GM23338 (cell line): ENCODE measurements at regions not wholly inside any gene's neighbourhood (a gene's known extent, or its start where the extent isn't known, plus 50 kb on each side); places are given as distances from the start of the nearest gene placed in this dataset.

ENCODE experiments used
- ATAC-seq: fragments of 200-7000 bp; cut with Tn5 transposase; 3 replicates; pipeline ENCODE4 v1.9.1; 2020
- DNase-seq: peaks from one replicate; pipeline ENCODE4 v3.0.0-alpha.2; 2015; ENCODE audit warnings: low spot score
- H2AFZ ChIP-seq: fragments of 200-600 bp; sonication (generic); 2 replicates; pipeline ENCODE4 v1.8.0; 2016; ENCODE audit warnings: antibody characterized with exemption, mild to moderate bottlenecking, moderate library complexity
- H3F3A ChIP-seq: fragments of 200-600 bp; sonication (generic); replicated peaks from 2 replicates; pipeline ENCODE4 v1.8.0; 2017; ENCODE audit warnings: antibody characterized with exemption, mixed run types, low read depth
- H3K27ac ChIP-seq: fragments of 200-600 bp; sonication (generic); 2 replicates; pipeline ENCODE4 v1.6.1; 2016; ENCODE audit warnings: low read depth
- H3K27me3 ChIP-seq: fragments of 200-600 bp; sonication (generic); 2 replicates; pipeline ENCODE4 v1.8.0; 2016; ENCODE audit warnings: mild to moderate bottlenecking, mixed run types, moderate library complexity; ENCODE audit not compliant: insufficient read depth
- H3K36me3 ChIP-seq: fragments of 200-600 bp; sonication (generic); 2 replicates; pipeline ENCODE4 v1.8.0; 2016; ENCODE audit warnings: mild to moderate bottlenecking; ENCODE audit not compliant: insufficient read depth
- H3K4me1 ChIP-seq: fragments of 200-600 bp; sonication (generic); 2 replicates; pipeline ENCODE4 v1.8.0; 2016; ENCODE audit warnings: mild to moderate bottlenecking, moderate library complexity; ENCODE audit not compliant: insufficient read depth
- H3K4me2 ChIP-seq: fragments of 200-600 bp; sonication (generic); 2 replicates; pipeline ENCODE4 v1.7.1; 2017; ENCODE audit warnings: mixed run types
- H3K4me3 ChIP-seq: fragments of 200-600 bp; sonication (generic); 2 replicates; pipeline ENCODE4 v1.6.1; 2016; ENCODE audit warnings: mixed run types
- H3K79me2 ChIP-seq: fragments of 200-600 bp; sonication (generic); replicated peaks from 2 replicates; pipeline ENCODE4 v1.8.0; 2017; ENCODE audit warnings: mild to moderate bottlenecking; ENCODE audit not compliant: insufficient read depth
- H3K9me2 ChIP-seq: fragments of 200-600 bp; sonication (generic); 2 replicates; pipeline ENCODE4 v1.8.0; 2017; ENCODE audit not compliant: insufficient read depth
- H4K20me1 ChIP-seq: fragments of 200-600 bp; sonication (generic); replicated peaks from 2 replicates; pipeline ENCODE4 v1.8.0; 2017; ENCODE audit warnings: mild to moderate bottlenecking; ENCODE audit not compliant: insufficient read depth
- H3K27ac Mint-ChIP-seq: 2 replicates; pipeline ENCODE4 v1.8.0; 2020; ENCODE audit warnings: inconsistent platforms, mild to moderate bottlenecking, moderate library complexity, mixed read lengths
- H3K27me3 Mint-ChIP-seq: 3 replicates; pipeline ENCODE4 v1.8.0; 2022; ENCODE audit warnings: low read depth, mild to moderate bottlenecking, moderate library complexity, mixed read lengths, inconsistent platforms; ENCODE audit not compliant: insufficient read depth, poor library complexity
- H3K36me3 Mint-ChIP-seq: 3 replicates; pipeline ENCODE4 v1.8.0; 2021; ENCODE audit warnings: low read depth, mild to moderate bottlenecking, inconsistent platforms, moderate library complexity, mixed read lengths
- H3K4me1 Mint-ChIP-seq: 3 replicates; pipeline ENCODE4 v1.8.0; 2020; ENCODE audit warnings: mild to moderate bottlenecking, inconsistent platforms, mixed read lengths
- H3K4me3 Mint-ChIP-seq: 3 replicates; pipeline ENCODE4 v1.8.0; 2021; ENCODE audit warnings: moderate library complexity, mild to moderate bottlenecking, inconsistent platforms, mixed read lengths
- H3K9me3 Mint-ChIP-seq: 3 replicates; pipeline ENCODE4 v1.8.0; 2020; ENCODE audit warnings: moderate library complexity, mild to moderate bottlenecking, inconsistent platforms, mixed read lengths
- CREB1 ChIP-seq: fragments of 250-450 bp; sonication (Bioruptor Pico); IDR thresholded peaks from 2 replicates; pipeline ENCODE4 v1.5.0; 2020; ENCODE audit warnings: low read depth, mild to moderate bottlenecking, moderate library complexity
- CTCF ChIP-seq, 2 experiments: fragments of 200-600 bp in 1 of 2; sonication (generic) in 1 of 2; conservative IDR thresholded peaks; 2 replicates each; pipeline versions ENCODE4 v1.5.1 to v1.6.1; 2016 to 2017; ENCODE audit warnings: antibody characterized with exemption in 2 of 2, low read depth in 2 of 2, mild to moderate bottlenecking in 2 of 2, moderate library complexity in 1 of 2
- ETS1 ChIP-seq: IDR thresholded peaks from 2 replicates; pipeline ENCODE4 v1.6.1; 2016; ENCODE audit warnings: antibody characterized with exemption
- EZH2 ChIP-seq: fragments of 200-600 bp; sonication (generic); IDR thresholded peaks from one replicate; pipeline ENCODE4 v1.8.0; 2017; ENCODE audit warnings: antibody characterized with exemption, mild to moderate bottlenecking, low read depth; ENCODE audit not compliant: unreplicated experiment
- EZH2phosphoT487 ChIP-seq: fragments of 200-600 bp; sonication (generic); IDR thresholded peaks from one replicate; pipeline ENCODE4 v1.8.1; 2018; ENCODE audit warnings: antibody characterized with exemption; ENCODE audit not compliant: unreplicated experiment
- JUNB ChIP-seq: IDR thresholded peaks from one replicate; pipeline ENCODE4 v1.6.1; 2016; ENCODE audit warnings: antibody characterized with exemption; ENCODE audit not compliant: unreplicated experiment
- NANOG ChIP-seq: IDR thresholded peaks from 2 replicates; pipeline ENCODE4 v1.6.1; 2016; ENCODE audit warnings: antibody characterized with exemption, borderline replicate concordance
- POLR2AphosphoS5 ChIP-seq: IDR thresholded peaks from 2 replicates; pipeline ENCODE4 v1.6.1; 2016; ENCODE audit warnings: antibody characterized with exemption, low read depth
- REST ChIP-seq: IDR thresholded peaks from one replicate; pipeline ENCODE4 v1.6.1; 2018; ENCODE audit warnings: antibody characterized with exemption; ENCODE audit not compliant: unreplicated experiment
- STAT1 ChIP-seq: IDR thresholded peaks from one replicate; pipeline ENCODE4 v1.6.1; 2016; ENCODE audit warnings: antibody characterized with exemption; ENCODE audit not compliant: unreplicated experiment
- ZNF114 ChIP-seq: fragments of 250-450 bp; sonication (Bioruptor Pico); IDR thresholded peaks from 2 replicates; pipeline ENCODE4 v1.5.0; 2020; ENCODE audit warnings: mild to moderate bottlenecking, moderate library complexity
- ZNF331 ChIP-seq: fragments of 250-450 bp; sonication (Bioruptor Pico); IDR thresholded peaks from 2 replicates; pipeline ENCODE4 v1.5.0; 2020; ENCODE audit warnings: low read depth, mild to moderate bottlenecking, moderate library complexity
- TF ChIP-seq, protein P1 (sequence below): fragments of 250-450 bp; sonication (Bioruptor Pico); IDR thresholded peaks from 2 replicates; pipeline ENCODE4 v1.5.0; 2020; ENCODE audit warnings: mild to moderate bottlenecking, moderate library complexity

DNA sequence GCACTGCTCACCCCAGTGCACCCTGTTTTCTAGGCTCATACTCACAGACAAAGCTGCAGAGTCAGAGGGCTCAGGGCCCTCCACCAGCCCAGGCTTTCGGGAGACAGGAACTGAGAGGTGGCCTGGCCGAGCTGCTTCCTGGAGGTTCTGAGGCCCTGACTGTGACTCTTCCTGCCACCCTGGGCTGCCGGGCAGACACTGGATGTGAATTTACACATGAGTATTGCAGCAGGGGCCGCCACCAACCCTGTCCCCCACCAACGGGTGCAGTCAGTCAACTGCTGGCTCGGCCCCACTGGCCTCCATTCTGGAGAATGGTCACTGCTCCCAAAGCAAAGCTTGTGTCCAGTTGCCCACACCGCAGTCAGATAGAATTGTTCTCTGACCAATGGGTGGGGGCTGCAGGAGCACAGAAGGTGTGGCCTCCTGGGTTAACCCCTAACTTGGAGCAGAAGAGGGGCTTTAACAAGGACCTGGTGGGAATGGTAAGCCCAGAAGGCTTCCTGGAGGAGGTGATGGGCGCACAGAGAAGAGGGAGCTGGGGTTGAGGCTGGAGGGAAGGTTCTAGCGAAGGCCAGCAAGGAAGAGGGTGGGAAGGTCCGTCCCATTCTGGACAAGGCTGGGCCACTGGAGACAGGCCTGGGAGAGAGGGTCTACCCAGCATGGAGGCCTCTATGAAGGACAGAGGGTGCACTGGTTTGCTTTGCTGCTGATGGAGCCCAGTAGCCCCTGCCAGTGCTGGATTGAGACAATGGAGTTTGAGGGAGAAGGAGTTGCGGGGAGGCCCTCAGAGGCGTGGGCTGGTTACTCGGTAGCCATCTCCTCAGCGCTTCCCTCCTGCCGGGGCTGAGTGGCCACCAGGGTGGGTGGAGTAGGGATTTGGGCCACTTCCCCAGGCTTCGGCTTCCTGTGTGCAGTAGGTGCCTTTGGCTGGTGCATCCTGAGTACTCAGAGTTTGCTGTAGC, 135.3 kb downstream of the CPZ start:
- H3K9me3 Mint-ChIP-seq, result peaks cover 13% of the 10 kb centered on the region; the same call in 2 of the 3 replicates
- no peak for ATAC-seq
- peaks cover 7% of the 10 kb centered on the region for H3K27me3 Mint-ChIP-seq
- Histone ChIP-seq H3K27ac (no peak overlapping the region), H3K36me3 (no peaks in the 10 kb centered on the region), H3K27me3 (no peaks in the 10 kb centered on the region), H3F3A (no peaks in the 10 kb centered on the region), H3K9me2 (no peaks in the 10 kb centered on the region), H3K79me2 (no peaks in the 10 kb centered on the region), H4K20me1 (no peaks in the 10 kb centered on the region), H3K4me2 (no peak overlapping the region), H3K4me3 (no peak overlapping the region), H3K4me1 (no peaks in the 10 kb centered on the region), H2AFZ (no peak overlapping the region)
- no peak for DNase-seq
- TF ChIP-seq NANOG, result no peak
- no peak for TF ChIP-seq REST
- TF ChIP-seq STAT1, result no peak
- TF ChIP-seq ZNF114 (CRISPR knock-in tag), result no peak
- TF ChIP-seq EZH2phosphoT487, result no peak
- TF ChIP-seq, protein P1, sequence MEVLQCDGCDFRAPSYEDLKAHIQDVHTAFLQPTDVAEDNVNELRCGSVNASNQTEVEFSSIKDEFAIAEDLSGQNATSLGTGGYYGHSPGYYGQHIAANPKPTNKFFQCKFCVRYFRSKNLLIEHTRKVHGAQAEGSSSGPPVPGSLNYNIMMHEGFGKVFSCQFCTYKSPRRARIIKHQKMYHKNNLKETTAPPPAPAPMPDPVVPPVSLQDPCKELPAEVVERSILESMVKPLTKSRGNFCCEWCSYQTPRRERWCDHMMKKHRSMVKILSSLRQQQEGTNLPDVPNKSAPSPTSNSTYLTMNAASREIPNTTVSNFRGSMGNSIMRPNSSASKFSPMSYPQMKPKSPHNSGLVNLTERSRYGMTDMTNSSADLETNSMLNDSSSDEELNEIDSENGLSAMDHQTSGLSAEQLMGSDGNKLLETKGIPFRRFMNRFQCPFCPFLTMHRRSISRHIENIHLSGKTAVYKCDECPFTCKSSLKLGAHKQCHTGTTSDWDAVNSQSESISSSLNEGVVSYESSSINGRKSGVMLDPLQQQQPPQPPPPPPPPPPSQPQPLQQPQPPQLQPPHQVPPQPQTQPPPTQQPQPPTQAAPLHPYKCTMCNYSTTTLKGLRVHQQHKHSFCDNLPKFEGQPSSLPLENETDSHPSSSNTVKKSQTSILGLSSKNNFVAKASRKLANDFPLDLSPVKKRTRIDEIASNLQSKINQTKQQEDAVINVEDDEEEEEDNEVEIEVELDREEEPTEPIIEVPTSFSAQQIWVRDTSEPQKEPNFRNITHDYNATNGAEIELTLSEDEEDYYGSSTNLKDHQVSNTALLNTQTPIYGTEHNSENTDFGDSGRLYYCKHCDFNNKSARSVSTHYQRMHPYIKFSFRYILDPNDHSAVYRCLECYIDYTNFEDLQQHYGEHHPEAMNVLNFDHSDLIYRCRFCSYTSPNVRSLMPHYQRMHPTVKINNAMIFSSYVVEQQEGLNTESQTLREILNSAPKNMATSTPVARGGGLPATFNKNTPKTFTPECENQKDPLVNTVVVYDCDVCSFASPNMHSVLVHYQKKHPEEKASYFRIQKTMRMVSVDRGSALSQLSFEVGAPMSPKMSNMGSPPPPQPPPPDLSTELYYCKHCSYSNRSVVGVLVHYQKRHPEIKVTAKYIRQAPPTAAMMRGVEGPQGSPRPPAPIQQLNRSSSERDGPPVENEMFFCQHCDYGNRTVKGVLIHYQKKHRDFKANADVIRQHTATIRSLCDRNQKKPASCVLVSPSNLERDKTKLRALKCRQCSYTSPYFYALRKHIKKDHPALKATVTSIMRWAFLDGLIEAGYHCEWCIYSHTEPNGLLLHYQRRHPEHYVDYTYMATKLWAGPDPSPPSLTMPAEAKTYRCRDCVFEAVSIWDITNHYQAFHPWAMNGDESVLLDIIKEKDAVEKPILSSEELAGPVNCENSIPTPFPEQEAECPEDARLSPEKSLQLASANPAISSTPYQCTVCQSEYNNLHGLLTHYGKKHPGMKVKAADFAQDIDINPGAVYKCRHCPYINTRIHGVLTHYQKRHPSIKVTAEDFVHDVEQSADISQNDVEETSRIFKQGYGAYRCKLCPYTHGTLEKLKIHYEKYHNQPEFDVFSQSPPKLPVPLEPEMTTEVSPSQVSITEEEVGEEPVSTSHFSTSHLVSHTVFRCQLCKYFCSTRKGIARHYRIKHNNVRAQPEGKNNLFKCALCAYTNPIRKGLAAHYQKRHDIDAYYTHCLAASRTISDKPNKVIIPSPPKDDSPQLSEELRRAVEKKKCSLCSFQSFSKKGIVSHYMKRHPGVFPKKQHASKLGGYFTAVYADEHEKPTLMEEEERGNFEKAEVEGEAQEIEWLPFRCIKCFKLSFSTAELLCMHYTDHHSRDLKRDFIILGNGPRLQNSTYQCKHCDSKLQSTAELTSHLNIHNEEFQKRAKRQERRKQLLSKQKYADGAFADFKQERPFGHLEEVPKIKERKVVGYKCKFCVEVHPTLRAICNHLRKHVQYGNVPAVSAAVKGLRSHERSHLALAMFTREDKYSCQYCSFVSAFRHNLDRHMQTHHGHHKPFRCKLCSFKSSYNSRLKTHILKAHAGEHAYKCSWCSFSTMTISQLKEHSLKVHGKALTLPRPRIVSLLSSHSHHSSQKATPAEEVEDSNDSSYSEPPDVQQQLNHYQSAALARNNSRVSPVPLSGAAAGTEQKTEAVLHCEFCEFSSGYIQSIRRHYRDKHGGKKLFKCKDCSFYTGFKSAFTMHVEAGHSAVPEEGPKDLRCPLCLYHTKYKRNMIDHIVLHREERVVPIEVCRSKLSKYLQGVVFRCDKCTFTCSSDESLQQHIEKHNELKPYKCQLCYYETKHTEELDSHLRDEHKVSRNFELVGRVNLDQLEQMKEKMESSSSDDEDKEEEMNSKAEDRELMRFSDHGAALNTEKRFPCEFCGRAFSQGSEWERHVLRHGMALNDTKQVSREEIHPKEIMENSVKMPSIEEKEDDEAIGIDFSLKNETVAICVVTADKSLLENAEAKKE (CRISPR knock-in tag), result no peak
- TF ChIP-seq ZNF331 (CRISPR knock-in tag), result no peak
- no peak for TF ChIP-seq EZH2
- TF ChIP-seq CTCF (conservative IDR thresholded peaks at IDR 0.05; ENCODE audit: low read depth in 2 of 2), result no peak
- no peak for TF ChIP-seq POLR2AphosphoS5
- TF ChIP-seq JUNB, result no peak
- no peak for TF ChIP-seq ETS1
- TF ChIP-seq CREB1 (CRISPR knock-in tag), result no peak
- H3K27ac Mint-ChIP-seq, result peak overlapping the region; percentile 67; the same call in 1 of the 2 replicates
- H3K4me3 Mint-ChIP-seq, result no peak overlapping the region
- peaks cover under 1% of the 10 kb centered on the region; the same call in 1 of the 3 replicates for H3K36me3 Mint-ChIP-seq
- H3K4me1 Mint-ChIP-seq, result peaks cover 10% of the 10 kb centered on the region
